ENCODE measurements at regions not wholly inside any gene's neighbourhood (a gene's known extent, or its start where the extent isn't known, plus 50 kb on each side); places are given as distances from the start of the nearest gene placed in this dataset.

- H3K27ac ChIP-seq: no peak overlapping the region
- no peak for DNase-seq (ENCODE audit: low spot score)
- no peak for TF ChIP-seq CTCF (IDR thresholded peaks at IDR 0.05)
- H3K4me3 ChIP-seq: no peak overlapping the region
These were observed 302.0 kb downstream of the SIPA1L2 start for GRCh38 chr1:232327899-232328298.

- DNase-seq (ENCODE audit: low spot score): no peak
- no peak for TF ChIP-seq CTCF (IDR thresholded peaks at IDR 0.05)
- Histone ChIP-seq H3K4me3 (no peak overlapping the region), H3K27ac (no peak overlapping the region)
These were observed 302.7 kb downstream of the SIPA1L2 start for GRCh38 chr1:232327269-232327668.

GRCh38 chr1:232322162-232322734 lies 307.7 kb downstream of the SIPA1L2 start:
- DNase-seq (ENCODE audit: low spot score): no peak
- no peak for TF ChIP-seq CTCF (IDR thresholded peaks at IDR 0.05)

GRCh38 chr1:232319518-232320210 lies 310.3 kb downstream of the SIPA1L2 start:
- Histone ChIP-seq H3K4me3 (no peak overlapping the region), H3K27ac (no peak overlapping the region)
- DNase-seq (ENCODE audit: low spot score): no peak
- TF ChIP-seq CTCF (IDR thresholded peaks at IDR 0.05): no peak

More at GRCh38 chr1:232322162-232322734, 307.7 kb downstream of the SIPA1L2 start:
- H3K4me3 ChIP-seq: no peak overlapping the region
- no peak overlapping the region for H3K27ac ChIP-seq

GRCh38 chr1:232319072-232319471 lies 310.9 kb downstream of the SIPA1L2 start:
- H3K27ac ChIP-seq: no peak overlapping the region

GRCh38 chr1:232318143-232318542 lies 311.8 kb downstream of the SIPA1L2 start:
- no peak for TF ChIP-seq CTCF (IDR thresholded peaks at IDR 0.05)
- Histone ChIP-seq H3K27ac (no peak overlapping the region), H3K4me3 (no peak overlapping the region)
- DNase-seq (ENCODE audit: low spot score): no peak

More at GRCh38 chr1:232319072-232319471, 310.9 kb downstream of the SIPA1L2 start:
- H3K4me3 ChIP-seq: no peak overlapping the region
- no peak for DNase-seq (ENCODE audit: low spot score)
- no peak for TF ChIP-seq CTCF (IDR thresholded peaks at IDR 0.05)

- Histone ChIP-seq H3K4me3 (no peak overlapping the region), H3K27ac (no peak overlapping the region)
- no peak for TF ChIP-seq CTCF (IDR thresholded peaks at IDR 0.05)
- no peak for DNase-seq (ENCODE audit: low spot score)
These were observed 312.6 kb downstream of the SIPA1L2 start for GRCh38 chr1:232317350-232317749.
